ENCODE measurements at regions not wholly inside any gene's neighbourhood (a gene's known extent, or its start where the extent isn't known, plus 50 kb on each side); places are given as distances from the start of the nearest gene placed in this dataset.
A peak's percentile ranks its signal among the peaks of the same experiment; 100 is the strongest.
"Not testable (repeated sequence)": the region's sequence is repeated elsewhere in the genome, so short reads cannot be mapped to it uniquely, and the experiment has no call there.

- not testable (repeated sequence) for DNase-seq (ENCODE audit: low read depth)
Observed at GRCh38 chr11:14573539-14574057, 53.4 kb upstream of the PSMA1 start.

- DNase-seq (ENCODE audit: low read depth): no peak
Observed at GRCh38 chr11:14577292-14577691, 57.1 kb upstream of the PSMA1 start.

GRCh38 chr11:14577835-14578529, 57.8 kb upstream of the PSMA1 start:
- DNase-seq (ENCODE audit: low read depth): no peak

GRCh38 chr11:14578541-14578956, 58.4 kb upstream of the PSMA1 start:
- peak; percentile 5 for DNase-seq (ENCODE audit: low read depth)

- no peak for DNase-seq (ENCODE audit: low read depth)
Observed at GRCh38 chr11:14579646-14580045, 59.5 kb upstream of the PSMA1 start.

- DNase-seq (ENCODE audit: low read depth): no peak
Observed at GRCh38 chr11:14582793-14583192, 60.8 kb upstream of the PDE3B start.

- DNase-seq (ENCODE audit: low read depth): no peak
Observed at GRCh38 chr11:14583252-14584034, 60.2 kb upstream of the PDE3B start.

GRCh38 chr11:14584035-14584363, 59.6 kb upstream of the PDE3B start:
- DNase-seq (ENCODE audit: low read depth): no peak

- no peak for DNase-seq (ENCODE audit: low read depth)
Observed at GRCh38 chr11:14584595-14584994, 59.0 kb upstream of the PDE3B start.

- no peak for DNase-seq (ENCODE audit: low read depth)
Observed at GRCh38 chr11:14585438-14585837, 58.2 kb upstream of the PDE3B start.

- DNase-seq (ENCODE audit: low read depth): no peak
Observed at GRCh38 chr11:14587258-14587657, 56.3 kb upstream of the PDE3B start.

GRCh38 chr11:14588681-14589080, 54.9 kb upstream of the PDE3B start:
- no peak for DNase-seq (ENCODE audit: low read depth)

- DNase-seq (ENCODE audit: low read depth): no peak
Observed at GRCh38 chr11:14589421-14589820, 54.2 kb upstream of the PDE3B start.

GRCh38 chr11:14591046-14591445, 52.6 kb upstream of the PDE3B start:
- DNase-seq (ENCODE audit: low read depth): not testable (repeated sequence)

- DNase-seq (ENCODE audit: low read depth): no peak
Observed at GRCh38 chr11:14593671-14594070, 49.9 kb upstream of the PDE3B start.
